GM21825 (cell line): ENCODE measurements at regions not wholly inside any gene's neighbourhood (a gene's known extent, or its start where the extent isn't known, plus 50 kb on each side); places are given as distances from the start of the nearest gene placed in this dataset.

Experiments
- ATAC-seq: cut with Tn5 transposase; IDR thresholded peaks from one replicate; pipeline ENCODE4 v1.9.1; 2021; ENCODE audit warnings: mild to moderate bottlenecking, moderate library complexity; ENCODE audit not compliant: unreplicated experiment

GRCh38 chr7:97601931-97602457, 129.9 kb upstream of the TAC1 start:
- peak; percentile 55 for ATAC-seq

DNA sequence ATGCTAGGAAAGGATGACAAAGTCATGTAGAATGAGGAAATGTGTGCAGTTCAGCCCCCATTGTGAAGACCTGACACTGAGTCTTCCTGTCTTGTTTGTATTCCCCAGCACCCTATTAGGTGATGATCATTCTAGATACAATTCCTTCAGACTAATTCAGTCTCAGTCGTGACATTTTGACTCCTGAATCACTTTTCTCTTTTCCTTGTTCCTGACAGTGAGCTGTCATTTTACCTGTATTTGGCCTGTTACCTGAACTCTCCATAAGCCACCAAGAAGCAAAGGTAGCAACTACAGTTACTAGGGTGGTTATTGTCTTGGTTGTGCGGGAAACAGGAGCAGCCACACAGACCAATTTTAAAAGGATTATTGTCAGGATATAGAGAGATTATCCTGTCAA, 111.4 kb upstream of the TAC1 start:
- no peak for ATAC-seq

GRCh38 chr7:97623333-97623732, 108.6 kb upstream of the TAC1 start:
- peak; percentile 94 for ATAC-seq

DNA sequence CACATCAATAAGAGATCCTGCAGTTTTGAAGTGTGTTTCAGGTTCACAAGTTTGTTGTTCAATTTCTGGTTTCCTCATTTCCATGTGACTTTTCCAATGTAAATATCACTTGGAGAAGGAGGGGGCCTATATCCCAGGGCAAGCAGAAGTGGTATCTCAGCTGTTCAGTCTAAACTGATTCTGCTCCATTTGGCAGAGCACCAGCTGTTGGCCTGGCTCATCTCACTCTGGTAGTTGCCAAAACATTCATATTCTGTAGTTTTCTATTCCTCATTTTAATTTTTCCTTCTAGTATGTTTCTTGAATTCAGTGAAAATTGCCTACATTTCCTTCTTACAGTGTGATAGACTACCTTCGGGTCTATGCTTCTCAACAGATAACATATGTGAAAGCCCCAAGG, 101.8 kb upstream of the TAC1 start:
- no peak for ATAC-seq

GRCh38 chr7:97635622-97636021, 96.3 kb upstream of the TAC1 start:
- no peak for ATAC-seq

GRCh38 chr7:97639036-97639435, 92.8 kb upstream of the TAC1 start:
- no peak for ATAC-seq

GRCh38 chr7:97659363-97660045, 72.4 kb upstream of the TAC1 start:
- ATAC-seq, result no peak

DNA sequence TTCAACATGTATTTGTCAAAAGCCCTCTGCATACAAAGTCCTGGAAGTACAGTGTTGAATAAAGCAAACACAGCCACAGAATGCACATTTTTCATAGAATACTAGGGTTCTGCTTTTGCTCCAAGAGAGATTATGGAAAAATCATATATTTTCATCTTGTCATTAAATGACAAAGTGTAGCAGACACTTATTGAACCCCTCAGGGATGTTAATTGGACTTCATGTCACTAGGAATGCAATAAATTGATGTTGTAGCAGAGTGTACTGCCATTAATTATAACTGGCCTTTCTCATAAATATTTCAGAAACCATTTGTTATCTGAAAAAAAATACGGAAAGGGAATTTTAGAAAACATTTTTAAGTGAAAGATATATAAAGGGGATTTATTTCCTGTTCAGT, 64.5 kb upstream of the TAC1 start:
- no peak for ATAC-seq

DNA sequence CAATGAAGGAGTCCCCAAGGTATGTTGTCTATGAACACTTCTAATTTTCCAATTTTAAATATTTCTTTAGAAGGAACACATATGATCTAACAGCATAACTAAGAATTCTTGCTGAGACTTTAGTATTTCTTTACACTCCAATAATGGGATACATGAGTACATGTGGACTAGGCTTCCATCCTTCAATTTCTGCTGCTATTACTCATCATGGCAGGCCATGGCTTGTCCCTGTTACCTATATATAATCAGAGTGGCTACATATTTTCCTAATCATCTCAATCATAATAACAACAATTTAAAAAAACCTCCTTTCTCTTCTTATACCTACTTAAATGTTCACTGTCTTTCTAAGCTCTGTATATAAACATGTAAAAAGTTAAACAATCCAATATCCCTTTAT, 60.3 kb upstream of the TAC1 start:
- no peak for ATAC-seq

DNA sequence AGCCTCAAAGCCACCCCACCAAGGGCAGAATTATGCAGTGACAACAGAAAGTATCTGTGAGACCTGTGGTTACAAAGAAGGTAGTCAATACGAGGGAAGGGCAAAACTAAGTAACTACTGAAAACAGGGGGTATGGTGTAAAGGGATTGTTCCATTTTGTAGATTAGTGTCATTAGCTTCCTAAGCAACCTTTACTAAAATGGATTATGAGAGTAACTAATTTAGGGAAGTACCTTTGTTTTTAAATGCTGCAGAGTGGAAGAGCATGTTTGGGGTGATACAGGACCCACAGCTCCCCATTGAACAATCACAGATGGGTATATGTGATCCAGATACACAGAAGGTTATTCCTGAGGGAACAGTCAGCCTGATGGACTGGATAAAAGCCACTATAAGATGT, 51.3 kb upstream of the TAC1 start:
- ATAC-seq, result no peak
